ENCODE measurements at regions not wholly inside any gene's neighbourhood (a gene's known extent, or its start where the extent isn't known, plus 50 kb on each side); places are given as distances from the start of the nearest gene placed in this dataset.

- Histone ChIP-seq H3K4me1 (ENCODE audit: insufficient read depth) (peaks cover 8% of the 10 kb centered on the region), H3K27me3 (no peaks in the 10 kb centered on the region), H3K36me3 (no peaks in the 10 kb centered on the region), H3K4me3 (no peak overlapping the region), H3K27ac (no peak overlapping the region), H3K9me3 (no peaks in the 10 kb centered on the region)
- TF ChIP-seq CTCF (IDR thresholded peaks at IDR 0.05) (no peak), POLR2A (IDR thresholded peaks at IDR 0.05) (no peak), EP300 (IDR thresholded peaks at IDR 0.05) (no peak)
- intact Hi-C loops (cut with DNase I), result no loop called here
- DNase-seq, result no peak
- 87 to 92% (median 88%) methylated on average over 2 of the region's 2 CpGs for WGBS, 3 donors
Measured at GRCh38 chr5:57700484-57700883, 217.9 kb upstream of the ACTBL2 start.

- no peak for DNase-seq
- Histone ChIP-seq H3K9me3 (no peaks in the 10 kb centered on the region), H3K4me1 (ENCODE audit: insufficient read depth) (peaks cover 11% of the 10 kb centered on the region), H3K27me3 (no peaks in the 10 kb centered on the region), H3K27ac (no peak overlapping the region), H3K36me3 (no peaks in the 10 kb centered on the region), H3K4me3 (no peak overlapping the region)
- TF ChIP-seq EP300 (IDR thresholded peaks at IDR 0.05), result no peak
- TF ChIP-seq CTCF (IDR thresholded peaks at IDR 0.05), result no peak
- no peak for TF ChIP-seq POLR2A (IDR thresholded peaks at IDR 0.05)
- 95 to 99% (median 97%) methylated on average over 3 of the region's 3 CpGs for WGBS, 3 donors
- intact Hi-C loops (cut with DNase I), result no loop called here
Measured at GRCh38 chr5:57700072-57700471, 217.5 kb upstream of the ACTBL2 start.

GRCh38 chr5:57698802-57699201 lies 216.2 kb upstream of the ACTBL2 start:
- DNase-seq, result no peak
- H3K27ac ChIP-seq, result no peak overlapping the region
- H3K9me3 ChIP-seq, result no peaks in the 10 kb centered on the region
- intact Hi-C loops (cut with DNase I), result no loop called here
- H3K4me1 ChIP-seq (ENCODE audit: insufficient read depth), result peaks cover 13% of the 10 kb centered on the region
- no peak for TF ChIP-seq POLR2A (IDR thresholded peaks at IDR 0.05)
- TF ChIP-seq EP300 (IDR thresholded peaks at IDR 0.05), result no peak
- no peak for TF ChIP-seq CTCF (IDR thresholded peaks at IDR 0.05)
- H3K27me3 ChIP-seq, result no peaks in the 10 kb centered on the region
- H3K4me3 ChIP-seq, result no peak overlapping the region
- H3K36me3 ChIP-seq, result no peaks in the 10 kb centered on the region

- 80 to 90% (median 87%) methylated on average over 2 of the region's 2 CpGs for WGBS, 3 donors
- Histone ChIP-seq H3K4me1 (ENCODE audit: insufficient read depth) (peaks cover 18% of the 10 kb centered on the region), H3K4me3 (no peak overlapping the region), H3K27me3 (no peaks in the 10 kb centered on the region), H3K9me3 (no peaks in the 10 kb centered on the region), H3K27ac (peak overlapping the region in 1 of 2 donors; percentile 63), H3K36me3 (no peaks in the 10 kb centered on the region)
- no peak for TF ChIP-seq CTCF (IDR thresholded peaks at IDR 0.05)
- TF ChIP-seq EP300 (IDR thresholded peaks at IDR 0.05), result no peak
- TF ChIP-seq POLR2A (IDR thresholded peaks at IDR 0.05), result no peak
- intact Hi-C loops (cut with DNase I), result no loop called here
- DNase-seq, result no peak
Measured at GRCh38 chr5:57698086-57698485, 215.5 kb upstream of the ACTBL2 start.

All from ovary (tissue), 7 donors.